ENCODE measurements at regions not wholly inside any gene's neighbourhood (a gene's known extent, or its start where the extent isn't known, plus 50 kb on each side); places are given as distances from the start of the nearest gene placed in this dataset.
A peak's percentile ranks its signal among the peaks of the same experiment; 100 is the strongest.

DNA sequence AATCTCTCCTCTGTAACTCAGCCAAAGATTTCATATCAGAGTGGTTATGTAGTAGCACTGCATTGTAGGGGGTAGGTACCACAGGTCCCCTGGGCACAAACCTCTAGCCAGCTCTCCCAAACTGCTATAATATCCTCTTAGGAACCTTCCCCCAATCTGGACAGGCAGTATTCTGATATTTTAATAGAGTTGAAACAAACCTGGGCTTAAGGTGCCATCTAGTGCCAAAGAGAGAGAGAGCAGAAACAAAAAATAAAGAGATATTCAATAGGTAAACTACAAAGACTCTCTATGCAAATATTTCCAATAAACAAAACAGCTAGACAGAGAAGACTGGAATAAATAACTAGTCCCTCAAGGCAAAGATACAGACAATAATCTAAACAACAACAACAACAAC lies 1070.0 kb downstream of the CDH11 start:
- peak; percentile 20 to 32 for DNase-seq (ENCODE audit: low read depth in 2 of 2)

DNA sequence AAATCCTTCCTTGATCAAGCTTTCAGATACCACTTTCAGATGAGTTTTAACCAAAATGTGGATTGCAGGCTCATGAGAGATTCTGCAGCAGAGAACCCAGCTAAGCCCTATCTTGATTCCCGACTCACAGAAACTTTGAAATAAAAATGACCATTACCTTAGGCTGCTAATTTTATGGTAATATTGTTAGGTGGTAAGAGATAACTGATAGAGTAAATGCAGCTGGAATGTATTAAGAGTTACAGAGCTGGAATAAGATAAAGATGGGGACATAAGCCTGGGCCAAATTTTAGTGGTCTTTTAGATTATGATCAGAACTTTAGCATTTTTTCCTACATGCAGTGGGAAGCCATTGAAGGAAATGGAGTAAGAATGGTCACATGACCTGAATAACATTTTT lies 1074.0 kb downstream of the CDH11 start:
- DNase-seq (ENCODE audit: low read depth in 2 of 2): no peak

DNA sequence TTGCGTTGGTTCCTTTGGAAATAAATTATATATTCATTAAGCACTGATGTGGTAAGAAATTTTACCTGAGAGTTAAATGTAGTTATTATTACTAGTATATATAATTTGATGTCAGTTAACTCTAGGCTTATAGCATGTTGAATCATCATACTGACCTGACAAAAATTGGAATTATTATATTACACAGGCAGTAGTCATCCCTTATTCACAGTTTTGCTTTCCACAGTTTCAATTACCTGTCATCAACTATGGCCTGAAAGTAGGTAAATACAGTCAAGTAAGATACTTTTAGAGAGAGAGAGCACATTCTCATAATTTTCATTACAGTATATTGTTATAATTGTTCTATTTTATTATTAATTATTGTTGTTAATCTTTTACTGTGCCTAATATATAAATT lies 1074.7 kb downstream of the CDH11 start:
- DNase-seq (ENCODE audit: low read depth in 2 of 2): no peak

DNA sequence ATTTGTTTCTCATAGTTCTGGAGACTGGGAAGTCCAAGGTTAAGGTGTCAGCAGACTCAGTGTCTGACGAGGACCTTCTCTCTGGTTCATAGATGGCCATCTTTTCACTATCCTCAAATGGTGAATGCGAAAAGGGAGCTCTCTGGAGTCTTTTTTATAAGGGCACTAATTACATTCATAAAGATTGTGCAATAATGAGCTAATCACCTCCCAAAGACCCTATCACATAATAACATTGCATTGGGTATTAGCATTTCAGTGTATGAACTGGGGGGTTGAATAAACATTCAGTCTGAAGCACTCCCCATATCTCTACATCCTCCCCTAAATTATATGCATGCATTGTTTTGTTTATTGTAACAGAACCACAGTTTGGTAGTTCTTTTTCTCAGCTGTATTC lies 1086.5 kb downstream of the CDH11 start:
- DNase-seq (ENCODE audit: low read depth in 2 of 2): no peak

DNA sequence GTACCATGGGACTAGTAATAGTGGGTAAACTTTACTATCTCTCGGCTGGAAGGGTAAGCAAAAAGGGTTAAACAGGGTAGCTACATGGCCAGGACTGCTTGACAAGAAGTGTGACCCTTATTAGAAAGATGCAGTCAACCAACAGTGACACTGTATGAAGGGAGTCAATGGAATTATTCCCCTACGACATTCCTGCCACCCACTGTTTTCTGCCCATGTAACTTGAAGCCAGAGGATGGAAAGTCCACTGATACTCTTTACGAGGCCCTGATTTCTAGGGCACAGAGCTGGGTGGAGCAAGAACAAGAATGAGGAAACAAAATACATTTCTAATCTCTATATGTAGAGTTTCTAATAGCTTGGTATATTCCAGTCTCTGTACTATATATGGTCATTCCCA lies 1102.5 kb downstream of the CDH11 start:
- DNase-seq (ENCODE audit: low read depth in 2 of 2): no peak

DNA sequence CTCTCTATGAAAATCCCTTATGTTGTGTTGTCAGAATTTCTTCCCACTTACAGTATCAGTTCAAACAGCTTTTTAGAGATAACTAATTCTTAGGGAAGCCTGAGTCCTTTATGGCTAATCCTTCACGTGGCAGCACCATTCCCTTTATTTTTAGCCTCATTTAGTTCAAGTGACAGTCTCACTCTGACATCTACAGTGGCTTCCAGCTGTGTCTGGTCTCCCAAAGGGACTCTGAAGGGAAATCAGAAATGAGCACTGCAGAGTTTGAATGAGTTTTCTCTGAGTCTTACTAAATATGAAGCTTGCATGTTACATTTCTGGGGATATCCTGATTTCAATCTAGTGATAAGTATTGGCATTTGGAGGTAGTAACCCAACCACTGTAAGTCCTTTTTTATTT lies 1104.1 kb downstream of the CDH11 start:
- DNase-seq (ENCODE audit: low read depth in 2 of 2): no peak

DNA sequence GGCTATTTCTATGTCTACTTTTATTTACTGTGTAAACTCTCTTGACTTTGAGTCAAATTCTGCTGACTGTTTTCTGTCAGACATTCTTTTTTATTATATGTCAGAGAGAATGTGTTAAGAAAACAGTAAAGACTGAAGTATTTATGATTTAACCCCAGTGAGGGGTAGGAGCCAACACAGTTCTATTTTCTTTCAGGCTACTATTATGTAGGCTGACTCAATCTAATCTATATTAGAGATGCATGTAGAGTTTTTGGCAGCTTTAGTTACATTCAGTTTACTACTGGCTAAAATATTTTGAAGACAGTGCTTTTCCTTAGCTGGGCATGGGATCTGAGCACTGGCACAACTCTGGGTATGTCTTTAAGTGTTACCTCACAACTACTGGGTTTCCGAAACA lies 1108.0 kb downstream of the CDH11 start:
- no peak for DNase-seq (ENCODE audit: low read depth in 2 of 2)

DNA sequence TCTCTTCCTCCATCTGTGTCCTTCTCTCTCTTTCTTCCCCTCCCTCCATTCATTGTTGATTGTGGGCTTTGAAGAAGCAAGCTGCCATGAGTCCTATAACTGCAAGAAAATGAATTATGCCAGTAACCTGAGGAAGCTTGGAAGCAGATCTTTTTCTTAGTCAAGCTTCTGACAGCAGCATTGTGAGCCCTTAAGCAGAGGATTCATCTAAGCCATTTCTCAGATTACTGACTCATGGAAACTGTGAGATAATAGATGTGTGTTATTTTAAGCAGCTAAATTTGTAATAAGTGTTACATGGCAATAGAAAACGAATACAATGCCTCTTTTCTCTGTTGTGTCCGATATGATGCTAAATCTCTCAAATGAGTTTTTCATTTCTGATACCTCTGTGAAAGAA lies 1109.7 kb downstream of the CDH11 start:
- DNase-seq (ENCODE audit: low read depth in 2 of 2): no peak

DNA sequence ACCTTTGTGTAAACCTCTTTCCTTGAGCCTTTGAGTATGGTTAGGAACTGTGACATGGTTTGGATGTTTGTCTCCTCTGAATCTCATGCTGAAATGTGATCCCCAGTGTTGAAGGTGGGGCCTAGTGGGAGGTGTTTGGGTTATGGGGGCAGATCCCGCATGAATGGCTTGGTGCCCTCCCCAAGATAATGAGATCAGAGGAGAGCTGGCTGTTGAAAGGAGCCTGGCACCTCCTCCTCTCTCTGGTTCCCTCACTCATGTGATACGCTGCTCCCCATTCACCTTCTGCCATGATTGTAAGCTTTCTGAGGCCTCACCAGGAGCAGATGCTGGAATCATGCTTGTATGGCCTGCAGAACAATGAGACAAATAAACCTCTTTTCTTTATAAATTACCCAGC lies 1110.2 kb downstream of the CDH11 start:
- no peak for DNase-seq (ENCODE audit: low read depth in 2 of 2)

DNA sequence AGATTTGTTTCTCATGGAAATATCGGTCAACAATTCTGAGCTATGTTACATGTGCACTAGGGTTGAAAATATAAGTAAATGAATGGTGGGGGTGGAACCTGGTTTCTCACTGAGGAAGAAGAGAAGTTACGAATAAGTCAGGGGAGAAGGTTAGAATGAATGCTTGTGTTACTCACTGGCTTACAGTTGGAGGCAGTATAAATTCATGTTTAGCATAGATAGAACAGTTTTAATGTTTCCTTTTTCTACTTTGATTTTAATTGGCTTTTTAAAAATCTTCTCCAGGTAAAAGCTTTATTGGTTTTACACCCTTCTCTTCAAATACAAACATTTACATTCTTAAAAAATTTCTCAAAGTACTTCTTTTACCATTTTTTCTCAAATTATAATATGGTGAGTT lies 1113.7 kb downstream of the CDH11 start:
- DNase-seq (ENCODE audit: low read depth in 2 of 2): no peak

DNA sequence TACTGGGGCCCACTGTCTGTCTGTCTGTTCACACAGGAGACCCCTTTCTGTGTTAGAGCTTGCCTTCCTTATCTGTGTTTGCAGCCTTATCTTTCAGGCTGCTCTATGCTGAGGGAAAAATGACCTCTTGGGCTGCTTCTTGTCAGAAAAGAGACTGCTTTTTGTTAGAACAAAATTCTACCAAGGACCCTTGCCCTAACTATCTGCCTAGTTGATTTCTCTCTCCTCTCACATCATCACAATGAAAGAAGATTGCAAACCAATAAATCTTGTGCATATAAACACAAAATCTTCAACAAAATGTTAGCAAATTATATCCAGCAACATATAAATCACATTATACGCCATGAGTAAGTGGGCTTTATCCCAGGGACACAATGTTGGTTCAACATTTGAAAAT lies 1117.7 kb downstream of the CDH11 start:
- no peak for DNase-seq (ENCODE audit: low read depth in 2 of 2)

DNA sequence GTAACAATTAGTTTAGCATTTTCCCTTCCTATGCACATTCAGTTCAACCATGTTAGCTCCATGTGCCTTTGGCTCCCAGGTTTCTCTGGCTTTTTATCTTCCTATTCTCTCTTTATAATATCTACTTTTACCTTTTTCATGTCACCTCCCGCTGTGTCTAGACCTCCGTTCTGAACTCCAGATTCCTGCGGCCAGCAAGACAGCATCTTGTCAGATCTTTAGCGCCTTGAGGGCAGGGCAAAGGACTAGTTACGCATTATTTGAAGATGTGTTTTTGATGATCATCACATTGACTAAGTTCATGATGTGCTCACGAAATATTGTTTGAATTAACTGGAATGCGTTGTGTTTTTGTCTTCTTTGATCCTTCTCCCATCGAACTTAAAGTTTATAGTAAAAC lies 1126.8 kb downstream of the CDH11 start:
- no peak for DNase-seq (ENCODE audit: low read depth in 2 of 2)

DNA sequence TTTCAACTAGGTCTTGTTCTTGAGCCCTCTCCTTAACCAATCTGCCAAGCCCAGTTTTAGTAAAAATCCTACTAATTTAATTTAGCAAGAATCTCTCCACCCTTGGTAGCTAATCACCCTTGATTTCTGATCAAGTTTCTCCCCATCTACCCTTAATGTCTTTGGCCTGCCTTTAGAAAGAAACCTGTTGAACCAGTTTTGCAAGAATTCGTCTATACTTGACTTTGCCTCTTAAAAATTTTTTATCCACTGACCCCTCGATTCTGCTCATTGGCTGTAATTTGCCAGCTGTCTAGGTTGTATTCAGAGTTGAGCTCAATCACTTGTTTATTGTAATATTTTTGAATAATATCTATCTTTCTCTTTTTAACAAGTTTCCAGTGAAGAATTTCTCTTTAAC lies 1138.5 kb downstream of the CDH11 start:
- no peak for DNase-seq (ENCODE audit: low read depth in 2 of 2)

DNA sequence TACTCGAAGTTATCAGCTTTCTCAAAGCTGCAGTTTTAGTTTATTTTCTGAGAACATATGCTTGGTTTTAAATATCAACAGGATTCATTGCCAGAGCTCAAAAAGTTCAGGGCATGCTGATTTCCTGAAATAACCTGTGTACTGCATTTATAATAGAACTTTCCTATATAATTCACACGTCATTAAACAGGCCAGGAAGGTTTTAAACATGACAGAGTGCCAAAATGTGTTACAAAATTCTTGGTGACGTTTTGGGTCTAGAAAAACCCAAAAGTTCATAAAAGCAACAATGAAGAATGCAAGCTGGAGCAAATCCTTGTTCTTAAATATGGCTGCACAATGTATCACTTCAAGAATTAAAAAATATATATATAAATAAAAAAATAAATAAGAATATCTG lies 1139.1 kb downstream of the CDH11 start:
- DNase-seq (ENCODE audit: low read depth in 2 of 2): no peak

DNA sequence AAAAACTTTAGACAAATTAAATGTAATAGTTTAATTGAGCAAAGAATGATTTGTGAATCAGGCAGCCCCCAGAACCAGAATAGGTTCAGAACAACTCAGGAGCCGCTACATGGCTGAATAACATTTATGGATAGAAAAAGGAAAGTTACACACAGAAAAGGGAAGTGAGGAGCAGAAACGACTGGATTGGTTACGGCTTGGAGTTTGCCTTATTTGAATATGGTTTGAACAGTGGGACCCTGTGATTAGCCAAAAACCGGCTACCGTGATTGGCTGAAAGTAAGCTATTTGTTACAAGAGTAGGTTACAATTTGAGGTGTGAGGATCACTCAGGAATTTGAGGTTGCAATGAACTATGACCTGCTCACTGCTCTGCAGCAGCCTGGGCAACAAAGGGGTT lies 1139.8 kb downstream of the CDH11 start:
- DNase-seq (ENCODE audit: low read depth in 2 of 2): no peak

DNA sequence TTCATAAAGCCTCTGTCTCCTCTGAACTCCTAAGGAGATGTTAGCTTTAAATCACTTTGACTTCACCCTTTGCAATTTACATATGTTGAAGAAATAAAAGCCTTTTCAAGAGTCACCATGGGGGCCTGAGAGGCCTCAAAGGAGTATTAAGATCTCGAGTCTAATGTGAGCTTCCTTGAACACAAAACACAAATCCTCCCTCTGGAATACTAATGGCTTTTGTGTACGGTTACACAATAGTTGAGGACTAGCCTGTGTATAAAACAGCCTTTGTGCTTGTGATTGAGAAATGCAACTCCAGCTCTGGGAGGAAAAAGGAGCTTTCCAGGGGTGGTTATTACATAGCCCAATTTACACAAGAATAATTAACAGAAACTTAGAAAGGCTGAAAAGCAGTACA lies 1140.2 kb downstream of the CDH11 start:
- DNase-seq (ENCODE audit: low read depth in 2 of 2): no peak

DNA sequence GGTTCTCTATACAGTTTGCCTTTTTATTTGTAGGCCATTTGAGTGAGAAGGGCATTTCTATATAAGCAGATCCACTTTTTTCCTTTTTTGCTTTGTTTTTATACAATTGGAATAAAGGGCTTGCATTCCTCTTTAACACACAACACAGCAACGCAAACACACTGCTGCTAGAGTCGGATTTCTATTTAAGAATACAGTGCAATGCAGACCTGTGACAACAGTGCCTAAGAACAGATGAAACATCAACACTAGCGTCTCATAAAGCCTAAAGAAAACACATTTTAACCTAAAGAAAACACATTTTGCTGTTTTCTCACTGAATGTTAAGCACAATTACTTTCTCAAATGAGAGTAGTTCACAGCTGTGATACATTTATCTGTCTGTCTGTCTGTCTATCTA lies 1141.1 kb downstream of the CDH11 start:
- DNase-seq (ENCODE audit: low read depth in 2 of 2): no peak

DNA sequence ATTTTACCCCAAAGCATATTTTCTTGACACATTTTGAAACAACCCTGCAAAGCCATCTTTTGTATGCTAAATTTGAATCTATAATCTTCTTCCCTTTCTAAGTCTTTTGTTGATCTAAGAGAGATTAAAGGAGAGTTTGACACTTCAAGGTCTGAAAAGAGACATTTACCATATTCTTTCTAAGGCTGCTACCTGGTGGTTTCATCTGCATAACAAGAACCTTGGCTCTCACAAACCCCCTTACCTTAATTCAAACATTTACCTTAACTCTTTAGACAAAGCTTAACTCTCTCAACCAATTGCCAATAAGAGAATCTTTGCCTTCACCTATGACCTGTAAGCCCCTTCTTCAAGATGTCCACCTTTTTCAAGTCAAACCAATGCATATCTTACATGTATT lies 1143.6 kb downstream of the CDH11 start:
- DNase-seq (ENCODE audit: low read depth in 2 of 2): no peak

DNA sequence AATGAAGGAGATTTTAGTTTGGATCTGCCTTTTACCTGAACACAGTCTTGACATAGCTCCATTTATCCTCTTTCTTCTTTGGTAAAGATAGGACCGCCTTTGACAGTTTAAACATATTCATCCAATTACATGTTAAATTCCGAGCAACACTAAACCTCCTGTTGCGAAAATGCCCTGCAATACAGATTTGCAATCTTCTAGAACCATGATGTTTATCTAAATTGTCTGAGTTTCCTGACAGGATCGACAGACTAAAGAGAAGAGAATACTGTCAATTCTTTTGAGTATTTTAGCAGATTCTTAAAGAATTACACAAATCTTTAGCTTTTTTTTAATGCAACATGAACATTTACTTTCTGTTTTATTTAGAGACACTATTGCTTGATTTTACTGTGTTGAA lies 1145.5 kb downstream of the CDH11 start:
- DNase-seq (ENCODE audit: low read depth in 2 of 2): no peak

DNA sequence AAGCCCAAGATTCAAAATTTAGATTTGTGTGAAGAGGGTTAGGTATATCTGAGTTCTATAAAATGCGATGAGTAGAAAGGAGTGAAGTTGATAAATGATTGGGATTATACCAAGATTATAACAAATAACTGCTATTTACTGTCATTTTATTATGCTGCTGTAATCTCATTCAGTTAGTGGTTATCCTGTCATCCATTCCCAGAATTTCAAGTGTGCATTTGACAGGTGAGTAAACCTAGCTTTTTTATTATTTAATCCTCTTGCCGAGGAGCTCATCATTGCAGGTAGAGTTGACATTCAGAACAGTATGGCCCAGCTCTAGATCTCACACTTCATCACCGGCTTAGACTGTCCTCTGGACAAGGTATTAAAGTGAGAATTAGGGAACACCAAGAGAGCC lies 1146.2 kb downstream of the CDH11 start:
- no peak for DNase-seq (ENCODE audit: low read depth in 2 of 2)

DNA sequence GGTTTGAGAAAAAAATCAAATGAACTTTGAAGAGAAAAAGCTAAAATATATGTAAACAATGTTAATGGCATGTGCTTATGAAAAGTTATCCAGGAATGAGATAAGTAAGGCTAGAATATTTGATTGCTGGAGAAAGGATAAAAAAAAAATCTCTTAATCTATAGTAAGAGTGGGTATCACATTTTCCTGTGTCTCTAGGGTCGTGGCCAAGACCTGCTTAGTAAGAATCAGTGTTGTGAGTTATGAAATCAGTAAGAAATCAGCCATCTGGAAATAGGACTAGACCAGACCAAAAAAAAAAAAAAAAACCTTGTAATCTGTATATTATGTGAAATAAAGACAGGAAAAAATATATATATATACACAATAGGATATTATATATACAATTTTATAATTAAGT lies 1153.9 kb downstream of the CDH11 start:
- no peak for DNase-seq (ENCODE audit: low read depth in 2 of 2)

DNA sequence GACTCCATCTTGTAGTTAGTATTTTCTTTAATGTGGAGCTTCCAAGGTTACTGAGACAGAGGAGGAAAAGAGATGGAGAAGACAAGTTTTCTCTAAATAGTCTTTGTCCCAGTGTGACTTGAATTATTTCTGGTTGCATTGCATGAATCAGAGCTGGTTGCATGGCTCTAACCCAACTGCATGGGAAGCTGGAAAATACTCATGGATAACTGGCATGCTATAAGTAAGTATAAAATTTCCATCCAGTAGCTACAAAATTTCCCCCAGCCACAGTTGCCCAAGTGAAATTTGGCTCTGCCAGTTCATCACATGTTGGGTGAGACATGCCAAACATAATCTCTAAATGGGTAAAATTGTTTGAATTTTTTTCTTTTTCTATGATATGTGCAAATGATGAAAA lies 1161.5 kb downstream of the CDH11 start:
- no peak for DNase-seq (ENCODE audit: low read depth in 2 of 2)

DNA sequence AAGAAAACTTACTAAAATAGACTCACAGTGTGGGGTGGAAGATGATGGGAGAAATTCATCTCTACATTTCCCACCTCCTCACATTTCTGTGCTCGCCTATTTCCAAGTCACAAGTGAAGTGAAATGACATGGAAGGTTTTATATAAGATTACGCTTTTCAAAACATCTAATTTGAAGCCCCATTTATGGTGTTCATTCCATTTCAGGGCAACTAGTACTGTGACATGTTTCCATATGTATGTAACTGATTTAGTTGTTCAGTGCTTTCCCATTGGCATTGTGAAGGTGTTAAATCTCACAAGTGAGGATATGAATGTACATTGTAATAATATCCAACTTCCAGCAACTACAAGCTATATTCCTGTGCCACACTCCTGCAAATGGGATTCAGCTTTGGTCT lies 1174.8 kb downstream of the CDH11 start:
- DNase-seq (ENCODE audit: low read depth in 2 of 2): no peak

DNA sequence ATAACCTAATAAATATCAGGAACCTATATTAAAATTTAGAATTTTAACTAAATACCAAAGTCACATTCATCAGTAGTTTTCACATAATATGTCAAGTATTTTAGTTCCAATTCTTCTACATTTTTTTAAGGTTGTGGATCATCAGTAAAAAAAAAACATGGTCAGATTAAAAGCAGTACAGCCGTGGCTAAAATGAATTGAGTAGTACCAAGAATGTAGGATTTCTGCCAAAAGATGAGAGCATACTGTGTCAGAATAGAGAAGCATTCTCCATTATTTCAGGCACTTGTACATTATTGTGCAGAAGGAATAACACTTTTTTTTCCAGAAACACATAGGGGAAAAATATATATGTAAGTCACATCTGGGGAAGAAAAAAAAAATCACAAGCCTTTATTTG lies 1176.1 kb downstream of the CDH11 start:
- DNase-seq (ENCODE audit: low read depth in 2 of 2): no peak

DNA sequence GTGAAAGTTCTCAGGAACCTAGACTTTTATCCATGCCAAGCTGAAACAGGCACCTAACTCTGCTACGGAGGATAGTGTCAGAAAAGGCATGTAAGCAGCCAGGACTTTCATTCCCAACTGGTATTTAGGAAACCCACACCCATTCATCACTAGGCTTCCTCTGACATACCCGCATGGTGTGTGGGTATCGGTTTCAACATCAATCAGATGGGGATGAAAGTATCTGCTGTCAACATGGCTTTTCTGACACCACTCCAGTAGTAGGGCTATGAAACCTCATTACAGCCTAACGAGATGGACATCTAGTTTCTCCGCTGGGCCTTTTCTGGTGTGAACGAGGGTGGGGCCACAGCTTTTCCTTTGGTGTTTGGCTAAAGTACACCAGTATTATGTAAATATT lies 1178.3 kb downstream of the CDH11 start:
- DNase-seq (ENCODE audit: low read depth in 2 of 2): no peak

Measured in fibroblast of skin of left quadriceps (primary cell).